Choroid plexus epithelial cell (primary cell): ENCODE measurements at regions not wholly inside any gene's neighbourhood (a gene's known extent, or its start where the extent isn't known, plus 50 kb on each side); places are given as distances from the start of the nearest gene placed in this dataset.

Experiments
- DNase-seq: peaks from one replicate; pipeline ENCODE4 v3.0.0-alpha.2; 2010; ENCODE audit warnings: low read depth
- H3K4me3 ChIP-seq: 2 replicates; pipeline ENCODE4 v1.5.1; 2011; ENCODE audit warnings: low read depth, mild to moderate bottlenecking, control low read depth, low read length, moderate library complexity
- TF ChIP-seq, protein P1 (sequence below): conservative IDR thresholded peaks from 2 replicates; pipeline ENCODE4 v1.5.1; 2011; ENCODE audit warnings: low read depth, mild to moderate bottlenecking, control low read depth, inconsistent platforms, low read length, moderate library complexity

DNA sequence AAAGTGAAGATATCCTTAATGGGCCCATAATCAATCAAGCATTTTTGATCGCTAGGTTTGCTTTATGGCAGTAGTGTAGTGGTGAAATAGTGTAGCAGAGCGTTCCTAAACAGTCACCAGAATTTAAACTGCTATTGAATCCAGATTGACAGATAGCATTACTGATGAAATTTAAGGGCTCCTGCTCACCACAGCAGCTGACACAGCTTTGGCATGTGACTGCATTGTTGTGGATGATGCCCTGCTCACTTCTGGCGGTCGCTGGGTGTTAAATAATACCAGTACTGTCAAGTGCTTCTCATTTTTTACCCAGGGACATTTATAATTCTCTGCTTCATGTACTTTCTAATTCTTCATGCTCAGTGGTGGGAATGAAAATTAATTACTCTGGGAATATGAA is 102.0 kb upstream of the ARHGAP24 start:
- TF ChIP-seq, protein P1, sequence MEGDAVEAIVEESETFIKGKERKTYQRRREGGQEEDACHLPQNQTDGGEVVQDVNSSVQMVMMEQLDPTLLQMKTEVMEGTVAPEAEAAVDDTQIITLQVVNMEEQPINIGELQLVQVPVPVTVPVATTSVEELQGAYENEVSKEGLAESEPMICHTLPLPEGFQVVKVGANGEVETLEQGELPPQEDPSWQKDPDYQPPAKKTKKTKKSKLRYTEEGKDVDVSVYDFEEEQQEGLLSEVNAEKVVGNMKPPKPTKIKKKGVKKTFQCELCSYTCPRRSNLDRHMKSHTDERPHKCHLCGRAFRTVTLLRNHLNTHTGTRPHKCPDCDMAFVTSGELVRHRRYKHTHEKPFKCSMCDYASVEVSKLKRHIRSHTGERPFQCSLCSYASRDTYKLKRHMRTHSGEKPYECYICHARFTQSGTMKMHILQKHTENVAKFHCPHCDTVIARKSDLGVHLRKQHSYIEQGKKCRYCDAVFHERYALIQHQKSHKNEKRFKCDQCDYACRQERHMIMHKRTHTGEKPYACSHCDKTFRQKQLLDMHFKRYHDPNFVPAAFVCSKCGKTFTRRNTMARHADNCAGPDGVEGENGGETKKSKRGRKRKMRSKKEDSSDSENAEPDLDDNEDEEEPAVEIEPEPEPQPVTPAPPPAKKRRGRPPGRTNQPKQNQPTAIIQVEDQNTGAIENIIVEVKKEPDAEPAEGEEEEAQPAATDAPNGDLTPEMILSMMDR: no peak
- no peak for DNase-seq
- H3K4me3 ChIP-seq: no peak overlapping the region

DNA sequence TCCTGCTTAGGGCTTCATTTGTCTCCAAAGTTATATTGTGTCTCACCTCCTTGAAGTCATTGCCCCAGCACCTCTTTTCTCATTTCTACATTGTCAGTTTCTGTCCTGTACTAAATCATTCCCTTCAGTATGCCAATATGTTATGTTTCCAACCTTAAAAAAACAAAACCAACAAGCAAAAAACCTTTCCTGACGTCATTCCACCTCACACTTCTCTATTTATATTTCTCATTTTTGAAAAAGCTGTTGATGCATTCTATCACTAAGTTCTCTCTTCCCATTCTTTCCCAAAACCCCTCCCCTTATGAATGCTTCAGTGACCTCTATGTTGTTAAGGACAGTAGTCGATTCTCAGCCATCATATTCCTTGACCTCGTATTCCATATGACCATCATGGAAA is 98.7 kb upstream of the ARHGAP24 start:
- TF ChIP-seq, protein P1: no peak
- H3K4me3 ChIP-seq: no peak overlapping the region
- DNase-seq: no peak

DNA sequence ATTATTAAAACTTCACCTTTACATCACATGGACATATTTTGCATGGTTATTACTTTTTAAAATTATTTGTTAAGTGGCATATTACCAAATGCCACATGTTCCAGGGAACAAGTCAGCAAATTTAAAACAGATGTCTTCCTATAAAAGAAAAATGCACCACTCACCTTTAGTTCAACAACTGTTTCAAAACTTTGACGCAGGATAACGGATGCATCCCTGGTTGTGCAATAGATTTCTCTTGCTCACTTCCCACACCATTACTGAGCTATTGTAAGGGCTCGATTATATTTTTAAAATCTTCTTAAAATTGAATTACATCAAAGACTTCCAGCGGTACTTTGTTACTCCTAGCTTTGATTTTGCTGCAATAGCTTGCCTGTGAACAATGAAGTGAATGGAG is 93.0 kb upstream of the ARHGAP24 start:
- TF ChIP-seq, protein P1: no peak
- no peak overlapping the region for H3K4me3 ChIP-seq
- DNase-seq: no peak

DNA sequence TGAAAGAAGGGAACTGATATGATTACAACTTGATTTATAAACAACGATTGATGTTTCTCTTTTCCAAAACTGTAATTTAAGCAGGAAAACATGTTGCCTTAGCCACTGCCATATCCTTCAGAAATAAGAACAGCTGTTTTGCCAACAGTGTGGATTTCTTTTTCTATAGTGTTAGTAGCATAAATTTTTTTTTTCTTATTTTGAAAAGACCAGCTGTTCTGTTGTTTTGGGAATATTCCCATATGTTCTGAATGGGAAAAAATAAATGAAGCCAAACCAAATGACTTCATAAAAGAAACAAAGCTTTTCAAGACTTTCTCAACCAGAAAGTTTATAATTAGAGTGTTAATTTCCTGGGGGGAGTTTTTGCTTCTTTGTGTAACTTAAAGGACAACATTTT is 83.9 kb upstream of the ARHGAP24 start:
- DNase-seq: no peak
- no peak overlapping the region for H3K4me3 ChIP-seq
- TF ChIP-seq, protein P1: no peak

DNA sequence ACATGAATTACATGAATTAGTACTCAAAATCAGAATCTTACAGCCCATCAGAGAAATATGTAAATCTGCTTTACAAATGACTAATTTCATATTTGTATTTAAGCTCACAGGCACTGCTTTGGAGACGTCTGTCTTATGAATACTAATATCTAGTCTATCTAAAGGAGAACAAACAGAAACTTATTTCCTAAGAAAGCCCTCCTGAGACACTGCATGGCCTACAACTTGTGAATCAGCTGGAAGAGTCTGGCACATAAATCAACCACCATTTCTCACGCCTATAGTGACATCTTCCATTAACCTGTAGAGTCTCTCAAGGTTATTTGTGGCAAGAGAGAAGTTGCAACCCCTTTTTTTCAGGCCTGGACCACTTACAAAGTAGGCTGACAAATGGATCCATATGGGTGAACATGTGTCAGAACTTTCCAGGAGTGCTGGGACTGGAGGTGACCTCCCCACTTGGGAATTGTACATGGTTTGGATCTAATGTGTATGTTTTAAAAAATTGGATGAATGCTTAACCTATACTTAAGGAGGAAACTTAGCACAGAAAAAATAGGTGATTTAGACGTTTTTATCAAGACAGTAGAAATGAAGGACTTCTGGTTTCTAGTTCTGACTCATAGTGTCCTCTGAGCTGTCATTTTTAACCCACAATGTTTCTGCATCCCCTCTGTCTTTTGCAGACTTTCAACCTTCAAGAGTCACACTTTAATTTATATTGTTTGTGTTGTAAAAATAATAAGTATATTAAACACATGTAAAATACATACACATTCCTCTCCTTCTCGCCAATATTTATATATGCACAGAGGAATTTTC is 83.2 kb upstream of the ARHGAP24 start:
- DNase-seq: no peak
- TF ChIP-seq, protein P1: no peak
- H3K4me3 ChIP-seq: no peak overlapping the region

DNA sequence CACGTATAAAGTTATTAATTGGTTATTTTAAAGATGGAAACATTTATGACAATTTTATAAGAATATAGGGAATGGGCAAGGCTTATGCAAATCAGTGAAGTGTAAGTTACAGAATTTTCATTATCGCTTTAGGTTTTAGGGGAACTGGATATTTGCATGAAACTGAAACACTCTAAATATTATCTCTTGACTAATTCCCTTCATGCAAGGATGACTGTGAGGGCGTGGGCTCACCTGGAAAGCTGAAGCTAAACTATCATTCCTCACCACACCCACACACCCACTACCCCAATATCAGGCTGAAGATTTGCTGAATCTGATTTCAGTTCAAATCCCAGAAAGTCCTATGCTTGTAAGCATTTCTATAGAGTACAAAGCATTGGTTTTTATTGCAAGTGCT is 81.7 kb upstream of the ARHGAP24 start:
- H3K4me3 ChIP-seq: no peak overlapping the region
- TF ChIP-seq, protein P1: no peak
- DNase-seq: no peak

DNA sequence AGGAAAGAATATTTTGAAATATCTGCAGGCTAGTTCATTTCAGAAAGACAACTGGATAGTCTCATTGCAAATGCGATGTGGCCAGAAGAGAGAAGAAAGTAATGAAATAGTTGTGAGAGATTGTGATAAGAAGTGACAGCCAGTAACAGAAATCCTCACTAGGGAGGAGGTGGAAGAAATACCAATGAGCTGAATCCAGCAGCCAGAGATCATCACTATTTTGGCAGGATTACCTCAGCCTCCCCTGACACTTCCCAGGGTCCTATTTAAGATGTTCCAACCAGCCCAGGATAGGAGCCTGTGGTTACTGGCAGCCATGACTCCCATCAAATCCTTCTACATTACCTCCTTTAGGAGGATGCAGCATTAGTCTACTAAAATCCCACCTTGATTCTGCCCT is 76.7 kb upstream of the ARHGAP24 start:
- TF ChIP-seq, protein P1: no peak
- DNase-seq: peak; percentile 60
- H3K4me3 ChIP-seq: no peak overlapping the region
